Limb (tissue), 2 donors: ENCODE measurements at regions not wholly inside any gene's neighbourhood (a gene's known extent, or its start where the extent isn't known, plus 50 kb on each side); places are given as distances from the start of the nearest gene placed in this dataset.

Source experiments
- DNase-seq, 2 donors: peaks; one replicate each; pipeline ENCODE4 v3.0.0-alpha.2; 2016; ENCODE audit errors: extremely low spot score in 2 of 2

GRCh38 chr10:56874950-56875349 is 513.9 kb upstream of the ZWINT start:
- DNase-seq: no peak

GRCh38 chr10:56871160-56871668 is 510.2 kb upstream of the ZWINT start:
- DNase-seq: no peak

- DNase-seq: no peak
These were observed 506.2 kb upstream of the ZWINT start for GRCh38 chr10:56867236-56867635.

- no peak for DNase-seq
These were observed 495.5 kb upstream of the ZWINT start for GRCh38 chr10:56856569-56856968.

- DNase-seq: no peak
These were observed 484.0 kb upstream of the ZWINT start for GRCh38 chr10:56844978-56845529.

GRCh38 chr10:56836659-56837058 is 475.6 kb upstream of the ZWINT start:
- no peak for DNase-seq

GRCh38 chr10:56831681-56832080 is 470.6 kb upstream of the ZWINT start:
- DNase-seq: no peak

- no peak for DNase-seq
These were observed 462.8 kb upstream of the ZWINT start for GRCh38 chr10:56823849-56824248.

GRCh38 chr10:56805022-56805421 is 444.0 kb upstream of the ZWINT start:
- no peak for DNase-seq

- DNase-seq: no peak
These were observed 424.2 kb upstream of the ZWINT start for GRCh38 chr10:56785292-56785691.

- no peak for DNase-seq
These were observed 421.4 kb upstream of the ZWINT start for GRCh38 chr10:56782503-56782902.

GRCh38 chr10:56771343-56771742 is 410.3 kb upstream of the ZWINT start:
- no peak for DNase-seq

GRCh38 chr10:56763090-56763489 is 402.0 kb upstream of the ZWINT start:
- DNase-seq: no peak

- DNase-seq: no peak
These were observed 384.4 kb upstream of the ZWINT start for GRCh38 chr10:56745490-56745889.

GRCh38 chr10:56728349-56728748 is 367.3 kb upstream of the ZWINT start:
- no peak for DNase-seq

GRCh38 chr10:56722912-56723311 is 361.9 kb upstream of the ZWINT start:
- no peak for DNase-seq

GRCh38 chr10:56715262-56715661 is 354.2 kb upstream of the ZWINT start:
- no peak for DNase-seq

GRCh38 chr10:56698506-56698905 is 337.4 kb upstream of the ZWINT start:
- no peak for DNase-seq

- DNase-seq: no peak
These were observed 318.5 kb upstream of the ZWINT start for GRCh38 chr10:56679578-56679977.

- DNase-seq: no peak
These were observed 301.8 kb upstream of the ZWINT start for GRCh38 chr10:56662765-56663447.

- DNase-seq: no peak
These were observed 292.2 kb upstream of the ZWINT start for GRCh38 chr10:56653289-56653688.

- DNase-seq: no peak
These were observed 285.5 kb upstream of the ZWINT start for GRCh38 chr10:56646329-56647111.
